Caki2 (cell line): ENCODE measurements at regions not wholly inside any gene's neighbourhood (a gene's known extent, or its start where the extent isn't known, plus 50 kb on each side); places are given as distances from the start of the nearest gene placed in this dataset.

ENCODE experiments used
- DNase-seq: peaks from one replicate; pipeline ENCODE4 v3.0.0-alpha.2; 2015; ENCODE audit warnings: low read depth
- in situ Hi-C: cut with HindIII; loops from 2 replicates; pipeline ENCODE4 v1.10.0; 2016; ENCODE audit warnings: low sequenced_read_pairs, low pct_unique_long_range_greater_than_20kb, mixed read lengths

GRCh38 chr16:77585379-77586251 is 136.7 kb upstream of the NUDT7 start:
- in situ Hi-C loops, result no loop called here
- peak; percentile 74 for DNase-seq

- DNase-seq, result no peak
- in situ Hi-C loops, result no loop called here
Measured at GRCh38 chr16:77588389-77588788, 133.9 kb upstream of the NUDT7 start.

- no peak for DNase-seq
- in situ Hi-C loops, result no loop called here
Measured at GRCh38 chr16:77589071-77589765, 133.1 kb upstream of the NUDT7 start.

GRCh38 chr16:77590707-77591106 is 131.6 kb upstream of the NUDT7 start:
- DNase-seq, result no peak
- in situ Hi-C loops, result no loop called here

GRCh38 chr16:77591347-77591746 is 131.0 kb upstream of the NUDT7 start:
- in situ Hi-C loops, result no loop called here
- no peak for DNase-seq

- DNase-seq, result no peak
- in situ Hi-C loops, result no loop called here
Measured at GRCh38 chr16:77592021-77592420, 130.3 kb upstream of the NUDT7 start.

- in situ Hi-C loops, result no loop called here
- no peak for DNase-seq
Measured at GRCh38 chr16:77594057-77594456, 128.3 kb upstream of the NUDT7 start.

- no peak for DNase-seq
- in situ Hi-C loops, result no loop called here
Measured at GRCh38 chr16:77594799-77595596, 127.3 kb upstream of the NUDT7 start.

GRCh38 chr16:77596261-77596660 is 126.1 kb upstream of the NUDT7 start:
- in situ Hi-C loops, result no loop called here
- no peak for DNase-seq

GRCh38 chr16:77599793-77600415 is 122.4 kb upstream of the NUDT7 start:
- in situ Hi-C loops, result no loop called here
- peak; percentile 19 for DNase-seq

GRCh38 chr16:77600555-77600954 is 121.8 kb upstream of the NUDT7 start:
- DNase-seq, result no peak
- in situ Hi-C loops, result no loop called here

GRCh38 chr16:77603656-77604055 is 118.7 kb upstream of the NUDT7 start:
- no peak for DNase-seq
- in situ Hi-C loops, result no loop called here

GRCh38 chr16:77610496-77610895 is 111.8 kb upstream of the NUDT7 start:
- no peak for DNase-seq
- in situ Hi-C loops, result no loop called here

- DNase-seq, result no peak
- in situ Hi-C loops, result no loop called here
Measured at GRCh38 chr16:77611386-77611785, 110.9 kb upstream of the NUDT7 start.

GRCh38 chr16:77612596-77612995 is 109.7 kb upstream of the NUDT7 start:
- in situ Hi-C loops, result no loop called here
- no peak for DNase-seq

- in situ Hi-C loops, result no loop called here
- no peak for DNase-seq
Measured at GRCh38 chr16:77613095-77613494, 109.2 kb upstream of the NUDT7 start.

GRCh38 chr16:77617553-77617952 is 104.8 kb upstream of the NUDT7 start:
- DNase-seq, result no peak
- in situ Hi-C loops, result no loop called here

GRCh38 chr16:77617996-77618395 is 104.3 kb upstream of the NUDT7 start:
- peak; percentile 73 for DNase-seq
- in situ Hi-C loops, result no loop called here
